Right forelimb (tissue), 1 donor: ENCODE measurements at regions not wholly inside any gene's neighbourhood (a gene's known extent, or its start where the extent isn't known, plus 50 kb on each side); places are given as distances from the start of the nearest gene placed in this dataset.

Experiments used
- DNase-seq: peaks from one replicate; pipeline ENCODE4 v3.0.0-alpha.2; 2018

DNA sequence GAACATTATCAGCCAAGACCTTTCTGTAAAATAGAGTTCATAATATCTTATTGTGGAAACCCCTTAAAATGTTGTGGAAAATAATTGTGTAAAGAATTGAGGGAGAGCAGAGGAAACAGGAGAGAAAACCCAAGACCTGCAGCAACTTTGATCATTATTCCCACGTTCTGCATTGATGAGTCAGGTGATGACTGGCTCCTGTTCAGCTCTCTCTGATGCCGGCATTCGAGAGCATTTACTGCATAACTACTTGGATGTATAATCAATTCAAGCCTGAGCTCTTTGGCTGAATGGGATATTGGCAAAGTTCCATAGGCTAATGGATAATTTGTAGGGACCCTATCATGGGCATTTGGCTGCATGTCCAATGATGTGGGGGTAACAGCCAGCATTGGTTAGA is 176.3 kb upstream of the ARID2 start:
- no peak for DNase-seq

DNA sequence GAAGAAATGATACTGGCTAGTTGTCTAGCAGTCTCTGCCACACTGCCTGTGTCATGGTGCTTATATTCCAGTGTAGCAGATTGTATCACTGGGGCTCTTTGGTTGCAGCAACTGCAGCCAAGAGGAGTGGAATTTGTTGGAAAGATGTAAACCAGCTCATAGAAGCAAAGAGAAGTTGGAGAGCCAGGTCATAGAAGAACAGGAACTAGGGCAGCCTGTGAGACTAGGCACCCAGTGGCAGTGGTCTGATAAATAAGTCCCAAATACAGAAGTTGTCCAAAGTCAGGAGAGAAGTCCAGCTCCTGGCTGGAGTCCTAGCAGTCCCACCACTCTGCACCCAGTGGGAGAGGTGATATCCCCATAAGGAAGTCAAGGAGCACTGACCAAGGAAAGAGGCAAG is 172.5 kb upstream of the ARID2 start:
- DNase-seq: no peak

DNA sequence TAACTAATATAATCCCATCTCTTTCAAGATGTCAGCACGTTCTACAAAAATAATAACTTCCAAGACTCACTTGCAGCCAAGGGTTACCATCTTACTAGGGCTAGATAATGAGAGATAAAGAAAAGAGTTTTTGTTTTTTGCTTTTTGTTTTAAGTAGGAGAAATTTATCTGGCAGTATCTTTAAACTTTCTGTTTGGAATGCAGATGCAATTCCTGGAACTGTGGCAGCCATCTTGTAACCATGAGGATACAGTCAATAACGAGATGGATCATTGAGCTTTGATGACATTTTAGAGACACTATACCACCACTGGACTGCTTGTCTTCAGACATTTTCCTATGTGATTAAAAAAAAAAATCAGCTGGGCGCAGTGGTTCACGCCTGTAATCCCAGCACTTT is 171.2 kb upstream of the ARID2 start:
- no peak for DNase-seq

GRCh38 chr12:45559537-45559936 is 170.0 kb upstream of the ARID2 start:
- no peak for DNase-seq

- no peak for DNase-seq
Measured at GRCh38 chr12:45560689-45561088, 168.8 kb upstream of the ARID2 start.

DNA sequence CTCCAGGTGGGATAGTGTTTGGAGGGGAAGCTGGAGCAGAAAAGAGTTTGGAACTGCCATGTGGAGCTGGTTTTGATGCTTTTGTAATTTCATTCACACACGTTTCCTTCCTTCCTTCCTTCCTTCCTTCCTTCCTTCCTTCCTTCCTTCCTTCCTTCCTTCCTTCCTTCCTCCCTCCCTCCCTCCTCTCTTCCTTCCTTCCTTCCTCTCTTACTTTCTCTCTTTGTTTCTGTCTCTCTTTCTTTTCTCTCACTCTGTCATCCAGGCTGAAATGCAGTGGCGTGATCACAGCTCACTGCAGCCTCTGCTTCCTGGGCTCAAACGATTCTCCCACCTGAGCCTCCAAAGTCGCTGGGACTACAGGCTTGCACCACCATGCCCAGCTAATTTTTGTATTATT is 168.0 kb upstream of the ARID2 start:
- no peak for DNase-seq

- no peak for DNase-seq
Measured at GRCh38 chr12:45565590-45565989, 163.9 kb upstream of the ARID2 start.

DNA sequence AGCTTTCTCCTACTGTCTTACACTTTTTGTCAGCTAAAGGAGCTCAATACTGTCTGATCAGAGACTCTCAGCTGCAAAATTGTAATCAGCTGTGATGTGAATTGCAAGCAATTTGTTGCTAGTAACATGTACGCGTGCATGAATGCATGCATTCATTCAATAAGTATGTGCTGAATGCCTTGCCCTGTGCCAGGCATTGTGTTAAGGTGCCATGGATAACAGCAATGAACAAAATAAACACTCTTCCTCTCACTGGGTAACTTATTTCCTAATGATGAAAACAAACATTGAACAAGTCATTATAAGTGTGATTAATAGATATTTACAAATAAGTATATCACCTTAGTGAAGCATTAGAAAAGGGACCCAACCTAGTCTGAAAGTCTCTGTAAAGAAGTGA is 163.2 kb upstream of the ARID2 start:
- DNase-seq: no peak

GRCh38 chr12:45568808-45569207 is 160.7 kb upstream of the ARID2 start:
- DNase-seq: no peak

DNA sequence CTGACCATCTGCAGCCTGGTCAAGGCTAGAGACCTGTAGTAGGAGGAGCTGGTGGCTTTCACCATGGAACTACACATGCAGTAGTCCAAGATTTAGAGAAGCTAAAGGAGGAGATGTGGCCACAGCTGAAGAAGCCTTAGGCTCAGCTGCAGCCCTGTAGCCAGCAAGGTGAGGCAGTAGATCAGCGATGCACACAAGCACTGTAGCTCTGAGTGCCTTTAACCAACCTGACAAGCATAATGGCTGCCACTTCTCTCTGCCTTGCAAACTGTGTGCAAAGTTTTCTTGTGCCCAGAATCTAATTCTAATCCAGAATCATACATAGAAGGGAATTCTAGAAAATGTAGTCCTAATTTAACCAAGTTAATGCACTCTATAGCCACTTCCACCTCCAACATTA is 159.0 kb upstream of the ARID2 start:
- no peak for DNase-seq

DNA sequence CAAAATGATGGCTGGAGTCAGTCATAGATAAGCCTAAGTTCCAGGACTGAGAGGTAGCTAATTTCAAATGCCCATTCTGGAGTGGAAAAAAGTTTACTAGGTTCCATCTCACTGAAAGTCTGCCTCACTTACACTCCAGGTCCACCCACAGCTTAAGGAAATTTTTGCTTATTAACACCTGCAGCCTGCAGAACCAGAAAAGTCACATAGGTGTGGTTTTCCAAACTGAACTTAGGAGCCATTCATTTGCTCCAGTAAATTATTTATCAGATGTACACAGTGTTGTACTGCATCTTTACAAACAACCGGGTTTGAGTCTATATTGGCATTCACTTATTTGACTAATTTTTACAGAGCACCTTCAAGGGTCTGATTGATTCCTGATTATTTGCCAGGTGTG is 157.4 kb upstream of the ARID2 start:
- DNase-seq: no peak

GRCh38 chr12:45575417-45575816 is 154.1 kb upstream of the ARID2 start:
- DNase-seq: no peak

DNA sequence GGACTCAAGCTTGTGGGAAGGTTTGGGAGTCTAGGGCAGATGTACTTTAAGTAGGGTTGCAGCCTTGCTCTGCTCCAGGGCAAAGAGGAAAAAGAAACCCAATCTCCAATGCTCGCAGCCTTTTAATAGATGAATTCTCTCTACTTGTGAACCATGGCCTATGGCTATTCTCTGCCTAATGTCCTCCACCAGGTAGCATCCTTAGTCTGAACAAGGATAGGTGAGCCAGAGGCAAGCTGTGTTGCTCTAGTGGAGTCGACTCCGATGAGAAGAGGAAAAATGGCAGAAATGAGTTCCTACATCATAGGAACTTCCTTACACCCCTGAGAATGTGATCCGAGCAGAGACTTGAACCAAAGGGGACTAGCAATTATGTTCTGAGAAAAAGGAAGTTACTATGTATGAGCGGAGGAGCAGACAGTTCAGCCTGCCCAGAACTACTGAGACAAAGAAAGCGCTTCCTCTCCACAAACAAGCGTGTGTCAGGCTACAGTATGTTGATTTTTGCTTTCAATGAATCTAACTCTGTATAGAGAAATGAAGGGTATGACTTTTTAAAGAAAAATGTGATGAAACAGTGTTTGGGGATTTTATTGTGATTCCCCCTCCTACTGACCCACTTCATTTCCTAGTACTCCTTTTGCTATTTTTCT is 153.6 kb upstream of the ARID2 start:
- no peak for DNase-seq

GRCh38 chr12:45577844-45578399 is 151.6 kb upstream of the ARID2 start:
- no peak for DNase-seq

DNA sequence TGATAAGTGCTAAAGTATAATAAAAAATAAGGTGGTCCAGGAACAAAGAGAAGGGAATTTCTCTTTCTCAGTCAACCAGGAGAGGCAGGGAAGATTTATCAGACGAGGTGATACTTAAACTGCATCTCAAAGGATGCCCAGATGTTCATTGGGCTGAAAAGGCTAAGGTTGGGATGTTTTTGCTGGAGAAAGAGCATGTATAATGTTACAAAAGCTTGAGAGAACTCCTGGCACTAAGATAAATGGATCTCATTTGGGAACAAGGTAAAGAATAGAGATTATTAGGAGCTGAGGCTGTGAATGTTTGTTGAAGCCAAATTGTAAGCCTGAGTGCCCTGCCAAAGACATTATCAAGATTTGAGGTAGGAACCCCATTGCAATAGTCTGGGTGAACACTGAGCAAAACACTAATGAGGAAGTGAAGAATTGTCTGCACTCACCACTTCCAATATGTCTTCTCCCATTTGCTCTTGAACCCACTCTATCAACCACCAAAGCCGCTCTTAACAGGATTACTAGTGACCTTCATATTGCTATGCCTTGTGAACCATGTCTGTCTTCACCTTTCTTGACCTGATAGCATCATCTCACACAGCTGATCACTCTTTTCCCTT is 149.0 kb upstream of the ARID2 start:
- no peak for DNase-seq

DNA sequence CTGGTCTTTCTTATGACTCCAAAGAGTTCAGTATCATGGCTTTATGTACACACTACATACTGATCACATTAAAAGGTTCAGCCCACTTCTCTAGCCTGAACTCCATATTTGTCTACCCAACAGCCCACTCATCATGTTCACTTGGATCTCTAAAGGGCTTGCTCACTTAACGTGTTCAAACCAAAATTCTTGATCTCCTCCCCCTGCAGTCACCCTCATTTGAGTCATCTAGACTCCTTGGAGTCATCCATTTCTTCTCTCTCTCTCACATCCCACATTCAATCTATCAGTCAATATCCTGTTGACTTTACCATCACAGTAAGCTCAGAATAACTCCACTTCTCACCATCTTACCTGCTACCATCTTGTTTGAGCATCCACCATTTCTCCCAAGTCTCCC is 148.4 kb upstream of the ARID2 start:
- no peak for DNase-seq

DNA sequence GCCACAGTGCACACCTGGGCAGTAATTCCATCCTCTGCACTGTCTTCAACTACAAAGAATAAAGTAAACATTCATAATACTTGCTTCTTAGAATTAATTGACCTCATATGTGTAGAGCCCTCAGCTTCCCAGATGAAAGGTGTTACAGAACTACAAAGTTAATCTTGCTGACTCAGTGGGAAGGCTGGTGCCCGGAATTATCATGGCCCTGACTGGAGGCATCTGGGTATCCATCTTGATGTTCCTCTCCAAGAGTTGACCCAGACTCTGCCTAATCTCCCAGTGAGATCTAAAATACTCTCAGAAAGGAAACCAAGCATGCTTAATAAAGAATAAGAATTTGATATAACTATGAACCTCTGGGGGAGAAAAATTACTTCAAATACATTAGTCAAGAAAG is 147.0 kb upstream of the ARID2 start:
- DNase-seq: no peak

DNA sequence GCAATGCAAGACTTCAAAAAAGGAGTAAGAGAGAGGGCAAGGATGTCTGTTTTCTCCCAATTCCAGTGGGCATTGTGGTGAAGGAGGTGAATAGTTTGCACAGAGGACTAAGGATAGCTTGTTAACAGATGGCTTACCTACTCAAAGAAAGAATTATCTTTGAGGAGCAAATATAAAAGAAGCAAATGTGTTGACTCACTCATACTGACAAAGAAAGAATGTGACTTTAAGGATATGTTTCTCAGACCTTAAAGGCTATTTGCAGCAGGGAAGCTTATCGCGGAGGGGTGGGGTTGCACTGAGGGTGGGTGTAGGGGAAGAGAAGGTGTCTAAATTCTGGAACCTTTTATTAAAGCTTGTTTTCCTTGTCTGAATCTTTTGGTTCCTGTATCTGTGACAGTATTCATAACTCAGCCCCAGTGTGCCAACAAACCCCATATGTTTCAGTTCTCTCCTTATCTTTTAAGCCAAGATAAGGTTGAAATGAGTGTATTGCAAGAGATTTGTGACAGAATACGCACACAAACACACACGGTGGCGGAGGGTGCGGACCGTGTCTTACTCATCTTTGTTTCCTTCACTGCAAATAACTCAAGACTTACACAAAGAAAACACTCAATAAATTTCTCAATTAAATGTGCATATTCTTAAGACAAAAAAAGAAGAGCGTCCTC is 146.4 kb upstream of the ARID2 start:
- DNase-seq: no peak

- DNase-seq: no peak
Measured at GRCh38 chr12:45584336-45584735, 145.2 kb upstream of the ARID2 start.

DNA sequence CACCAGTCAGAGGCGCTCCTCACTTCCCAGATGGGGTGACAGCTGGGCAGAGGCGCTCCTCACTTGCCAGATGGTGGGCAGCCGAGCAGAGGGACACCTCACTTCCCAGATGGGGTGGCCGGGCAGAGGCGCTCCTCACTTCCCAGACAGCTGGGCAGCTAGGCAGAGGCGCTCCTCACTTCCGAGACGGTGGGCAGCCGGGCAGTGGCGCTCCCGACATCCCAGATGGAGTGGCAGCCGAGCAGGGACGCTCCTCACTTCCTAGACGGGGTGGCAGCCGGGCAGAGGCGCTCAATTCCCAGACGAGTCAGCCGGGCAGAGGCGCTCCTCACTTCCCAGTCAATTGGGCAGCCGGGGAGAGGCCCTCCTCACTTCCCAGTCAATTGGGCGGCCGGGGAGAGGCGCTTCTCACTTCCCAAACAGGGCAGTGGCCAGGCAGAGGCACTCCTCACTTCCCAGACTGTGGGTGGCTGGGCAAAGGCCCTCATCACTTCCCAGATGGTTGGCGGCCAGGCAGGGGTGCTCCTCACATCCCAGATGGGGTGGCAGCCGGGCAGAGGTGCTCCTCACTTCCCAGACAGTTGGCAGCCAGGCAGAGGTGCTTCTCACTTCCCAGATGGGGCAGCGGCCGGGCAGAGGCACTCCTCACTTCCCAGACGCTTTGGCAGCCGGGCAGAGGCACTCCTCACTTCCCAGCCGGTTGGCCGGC is 143.8 kb upstream of the ARID2 start:
- DNase-seq: no peak

DNA sequence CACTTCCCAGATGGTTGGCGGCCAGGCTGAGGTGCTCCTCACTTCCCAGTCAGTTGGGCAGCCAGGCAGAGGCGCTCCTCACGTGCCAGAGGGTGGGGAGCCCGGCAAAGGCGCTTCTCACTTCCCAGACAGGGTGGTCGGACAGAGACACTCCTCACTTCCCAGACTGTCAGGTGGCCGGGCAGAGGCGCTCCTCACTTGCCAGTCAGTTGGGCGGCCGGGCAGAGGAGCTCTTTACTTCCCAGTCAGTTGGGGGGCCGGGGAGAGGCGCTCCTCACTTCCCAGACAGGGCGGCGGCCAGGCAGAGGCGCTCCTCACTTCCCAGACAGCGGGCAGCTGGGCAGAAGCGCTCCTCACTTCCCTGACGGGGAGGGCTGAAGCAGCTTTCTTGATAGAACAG is 143.0 kb upstream of the ARID2 start:
- no peak for DNase-seq

GRCh38 chr12:45587012-45587411 is 142.5 kb upstream of the ARID2 start:
- no peak for DNase-seq

DNA sequence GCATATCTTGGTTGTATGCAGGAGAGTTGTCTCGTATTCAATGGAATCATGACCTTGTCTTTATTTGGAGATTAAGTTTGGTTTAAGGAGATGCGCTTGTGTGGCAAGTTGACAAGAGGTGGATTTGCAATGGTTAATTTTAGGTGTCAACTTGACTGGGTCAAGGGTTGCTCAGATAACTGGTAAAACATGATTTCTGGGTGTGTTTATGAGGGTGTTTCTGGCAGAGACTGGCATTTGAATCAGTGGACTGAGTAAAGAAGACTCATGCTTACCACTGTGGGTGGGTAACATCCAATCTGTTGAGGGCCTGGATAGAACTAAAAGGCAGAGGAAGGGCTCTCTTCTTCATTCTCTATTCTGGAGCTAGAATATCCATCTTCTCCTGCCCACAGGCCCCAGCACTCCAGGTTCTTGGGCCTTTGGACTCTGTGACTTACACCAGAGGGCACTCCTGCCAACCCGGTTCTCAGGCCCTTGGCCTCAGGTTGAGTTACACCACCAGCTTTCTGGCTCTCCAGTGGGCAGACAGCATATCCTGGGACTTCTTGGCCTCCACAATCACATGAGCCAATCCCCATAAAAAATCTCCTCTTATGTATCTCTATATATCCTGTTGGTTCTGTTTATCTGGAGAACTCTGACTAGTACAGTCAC is 141.5 kb upstream of the ARID2 start:
- no peak for DNase-seq
